Glomerular endothelial cell (primary cell): ENCODE measurements at regions not wholly inside any gene's neighbourhood (a gene's known extent, or its start where the extent isn't known, plus 50 kb on each side); places are given as distances from the start of the nearest gene placed in this dataset.

ENCODE experiments used
- DNase-seq: peaks from one replicate; pipeline ENCODE4 v3.0.0-alpha.2; 2011; ENCODE audit warnings: low read depth, low spot score; ENCODE audit errors: extremely low read depth

DNA sequence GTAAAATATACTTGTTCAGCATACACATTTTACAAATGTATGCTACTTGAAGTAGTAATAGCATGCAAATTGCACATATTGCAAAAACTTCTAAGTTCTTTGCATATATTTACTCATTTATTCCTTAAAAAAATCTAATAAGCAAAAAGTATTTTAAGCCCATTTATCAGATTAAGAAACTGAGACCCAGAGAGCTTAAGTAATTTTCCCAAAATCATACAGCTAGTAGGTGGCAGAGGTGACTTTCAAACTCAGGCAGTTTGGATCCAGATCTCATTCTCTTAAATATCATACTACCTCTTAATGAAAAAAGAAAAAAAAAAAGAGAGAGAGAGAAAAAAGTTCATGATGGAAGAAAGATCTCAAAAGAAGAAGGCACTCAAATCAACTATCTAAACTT lies 157.9 kb downstream of the RPS12 start:
- DNase-seq, result no peak

- DNase-seq, result no peak
These were observed 158.6 kb downstream of the RPS12 start for GRCh38 chr6:132972971-132973370.

DNA sequence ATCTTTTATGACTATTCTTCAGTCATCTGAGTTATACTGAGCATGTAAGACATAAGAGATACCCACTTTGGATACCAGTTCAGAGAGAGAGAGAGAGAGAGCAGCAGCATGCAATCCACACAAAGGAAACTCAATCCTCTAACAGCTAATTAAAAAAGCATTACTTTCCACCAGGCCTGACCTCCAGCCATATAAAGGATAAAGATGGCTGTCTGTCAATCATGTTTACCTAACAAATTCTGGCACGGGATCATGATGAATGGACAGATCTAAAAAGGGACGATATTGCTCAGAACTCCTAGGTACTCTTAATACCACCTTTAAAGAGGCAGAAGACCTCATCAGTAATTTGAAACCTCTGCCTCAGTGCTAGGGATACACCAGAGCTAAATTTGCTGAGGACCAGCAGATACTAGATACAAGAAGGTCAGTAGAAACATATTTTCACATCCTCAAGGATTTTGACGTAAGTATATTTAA lies 159.2 kb downstream of the RPS12 start:
- no peak for DNase-seq

- DNase-seq, result no peak
These were observed 159.8 kb downstream of the RPS12 start for GRCh38 chr6:132974122-132974521.

DNA sequence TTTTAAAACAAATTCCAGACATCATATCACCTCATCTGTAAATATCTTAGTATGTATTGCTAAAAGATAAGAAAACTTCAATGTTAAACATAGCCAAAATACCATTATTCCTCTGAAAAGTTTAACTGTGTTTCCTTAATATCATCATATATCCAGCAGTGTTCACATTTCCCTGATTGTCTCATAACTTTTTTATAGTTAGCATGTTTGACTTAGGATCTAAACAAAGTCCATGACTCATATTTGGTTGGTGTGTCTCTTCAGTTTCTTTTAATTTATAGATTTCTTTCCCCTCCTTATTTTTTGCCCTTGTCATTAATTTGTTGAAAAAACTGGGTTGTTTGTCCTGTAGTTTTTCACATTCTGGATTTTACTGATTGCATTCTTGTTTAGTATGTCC lies 163.0 kb downstream of the RPS12 start:
- DNase-seq, result no peak

DNA sequence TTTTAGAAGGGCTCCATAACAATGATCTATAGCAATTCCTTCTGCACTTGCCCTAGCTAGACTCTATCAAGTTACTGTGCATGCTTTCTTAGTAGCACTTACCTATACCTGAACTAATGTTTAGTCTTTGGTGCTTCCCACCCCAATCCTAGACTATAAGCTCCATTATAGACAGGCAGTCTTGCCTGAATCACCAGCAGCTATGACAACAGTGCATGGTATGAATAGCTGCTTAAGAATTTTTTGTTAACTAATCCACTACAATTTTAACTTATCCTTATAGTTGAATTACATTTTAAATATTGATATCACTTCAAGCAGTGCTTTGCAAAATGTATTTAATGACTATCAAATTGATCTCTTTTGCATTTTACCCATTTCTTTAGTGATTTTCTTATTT lies 164.3 kb downstream of the RPS12 start:
- no peak for DNase-seq

DNA sequence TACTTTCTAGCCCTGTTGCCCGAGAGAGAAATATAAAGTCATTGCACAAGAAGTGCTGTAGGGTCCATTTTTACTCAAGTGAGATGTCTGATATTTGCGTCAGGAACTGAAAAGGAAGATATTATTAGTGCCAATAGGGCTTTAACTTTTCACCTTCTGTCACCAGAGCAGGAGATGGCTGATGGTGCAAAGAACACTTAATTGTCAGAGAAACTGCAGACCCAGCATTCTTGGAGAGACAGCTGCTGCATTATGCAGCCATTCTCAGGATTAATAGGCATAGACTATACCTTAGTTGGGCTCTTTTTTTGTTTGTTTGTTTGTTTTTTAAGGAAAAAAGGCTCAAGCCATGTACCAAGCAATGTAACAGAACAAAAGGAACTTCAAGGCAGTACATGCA lies 179.4 kb downstream of the RPS12 start:
- DNase-seq, result no peak

- no peak for DNase-seq
These were observed 180.6 kb downstream of the RPS12 start for GRCh38 chr6:132995009-132995408.

DNA sequence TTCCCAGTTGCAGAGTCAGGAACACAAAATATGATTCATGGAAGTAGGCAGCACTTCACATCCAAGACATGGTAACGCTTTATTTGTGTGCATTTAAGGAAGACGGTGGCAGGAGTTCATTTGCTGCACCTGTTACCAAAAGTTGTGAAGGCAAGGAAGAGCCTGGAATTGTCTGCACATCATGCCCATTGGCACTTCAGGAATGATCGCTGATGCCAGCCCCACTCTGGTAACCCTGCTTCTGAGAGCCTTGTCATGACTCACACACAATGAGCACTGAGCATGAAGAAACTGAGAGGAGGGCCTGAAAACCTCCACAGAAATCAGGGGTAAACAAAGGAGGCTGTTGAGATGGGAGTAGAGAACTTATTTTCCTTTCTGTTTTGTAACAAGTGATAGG lies 181.1 kb downstream of the RPS12 start:
- DNase-seq, result no peak

DNA sequence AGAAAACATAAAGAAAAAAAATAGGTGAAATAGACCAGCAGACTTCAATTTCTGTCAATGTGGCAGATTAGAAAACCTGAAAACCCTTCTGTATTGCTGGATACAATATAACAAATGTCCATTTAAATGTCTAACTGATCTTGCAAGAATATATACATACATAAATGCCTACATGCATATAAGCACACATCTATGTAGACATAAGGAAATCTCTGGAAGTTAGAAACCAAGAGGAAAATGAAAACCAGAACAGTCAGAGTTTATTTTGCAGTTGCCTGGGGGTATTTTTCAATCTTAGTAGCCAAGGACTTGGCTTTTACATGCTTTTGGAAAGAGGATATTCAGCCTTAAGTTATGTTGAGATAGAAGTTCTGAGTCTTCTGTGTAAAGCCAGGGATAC lies 184.0 kb downstream of the RPS12 start:
- DNase-seq, result no peak

DNA sequence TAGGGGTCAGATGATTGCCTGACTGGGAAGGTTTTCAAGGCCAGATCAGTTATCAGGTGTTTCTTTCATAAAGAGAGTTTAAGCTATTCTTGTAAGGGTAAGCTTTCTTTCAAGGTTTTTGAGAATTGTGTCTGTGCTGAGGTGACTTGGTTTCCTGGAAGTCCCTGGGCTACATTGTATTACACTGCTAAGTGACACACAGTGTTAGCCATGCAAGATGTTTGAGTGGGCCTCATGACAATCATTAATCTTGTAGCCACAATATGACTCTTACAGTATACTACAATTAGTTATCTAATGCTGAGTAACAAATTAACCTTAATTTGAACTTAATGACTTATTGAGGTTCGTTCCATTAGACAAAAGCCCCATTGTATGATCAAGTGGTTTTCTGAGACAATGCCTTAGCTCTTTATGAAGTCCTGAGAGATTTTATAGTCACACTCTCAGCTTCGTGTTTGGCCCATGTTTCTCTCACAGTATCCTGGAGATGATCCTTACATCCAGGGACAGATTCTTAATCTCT lies 186.7 kb downstream of the RPS12 start:
- no peak for DNase-seq

- no peak for DNase-seq
These were observed 190.0 kb downstream of the RPS12 start for GRCh38 chr6:133004304-133004884.

DNA sequence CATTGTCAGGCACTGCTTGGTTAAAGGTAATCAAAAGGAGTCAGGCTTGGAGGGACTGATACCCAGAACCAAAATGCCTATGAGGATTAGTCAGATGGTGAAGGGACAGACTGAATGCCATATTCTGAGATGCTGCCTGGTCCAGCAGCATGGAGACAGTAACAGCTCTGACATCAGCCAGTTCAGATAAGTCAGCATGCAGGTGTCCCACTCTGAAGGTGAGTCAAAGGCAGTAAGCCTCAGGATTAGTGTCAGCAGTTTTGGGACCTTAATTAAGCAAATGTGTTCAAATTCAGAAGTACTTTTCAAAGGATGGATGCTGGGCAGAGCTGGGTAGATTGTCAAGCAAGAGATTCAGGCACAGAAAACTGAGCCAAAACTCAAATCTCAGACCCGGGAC lies 198.4 kb downstream of the RPS12 start:
- DNase-seq, result no peak

DNA sequence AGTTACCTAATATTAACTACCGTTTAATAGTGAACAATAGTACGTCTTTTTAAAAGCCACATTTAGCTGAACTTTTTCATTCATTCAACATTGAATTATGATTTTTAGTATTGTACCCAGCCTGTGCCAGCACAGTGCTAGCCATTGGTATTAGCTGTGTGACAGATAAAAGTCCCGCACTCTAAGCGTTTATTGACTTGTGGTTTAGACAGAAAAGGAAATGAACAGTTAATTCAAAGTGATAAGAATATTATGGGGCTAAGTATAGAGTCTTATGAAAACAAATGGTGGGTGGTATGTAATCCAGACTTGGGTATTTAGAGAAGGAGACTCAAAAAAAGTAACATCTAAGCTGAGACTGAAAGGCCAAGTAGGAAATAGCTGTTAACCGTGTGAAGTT lies 202.3 kb downstream of the RPS12 start:
- no peak for DNase-seq

- DNase-seq, result no peak
These were observed 203.2 kb downstream of the RPS12 start for GRCh38 chr6:133017581-133017980.

GRCh38 chr6:133026705-133027104 lies 212.3 kb downstream of the RPS12 start:
- no peak for DNase-seq

- no peak for DNase-seq
These were observed 207.9 kb upstream of the EYA4 start for GRCh38 chr6:133033263-133033662.

GRCh38 chr6:133034509-133035206 lies 206.5 kb upstream of the EYA4 start:
- no peak for DNase-seq

GRCh38 chr6:133040094-133040802 lies 200.9 kb upstream of the EYA4 start:
- DNase-seq, result no peak

DNA sequence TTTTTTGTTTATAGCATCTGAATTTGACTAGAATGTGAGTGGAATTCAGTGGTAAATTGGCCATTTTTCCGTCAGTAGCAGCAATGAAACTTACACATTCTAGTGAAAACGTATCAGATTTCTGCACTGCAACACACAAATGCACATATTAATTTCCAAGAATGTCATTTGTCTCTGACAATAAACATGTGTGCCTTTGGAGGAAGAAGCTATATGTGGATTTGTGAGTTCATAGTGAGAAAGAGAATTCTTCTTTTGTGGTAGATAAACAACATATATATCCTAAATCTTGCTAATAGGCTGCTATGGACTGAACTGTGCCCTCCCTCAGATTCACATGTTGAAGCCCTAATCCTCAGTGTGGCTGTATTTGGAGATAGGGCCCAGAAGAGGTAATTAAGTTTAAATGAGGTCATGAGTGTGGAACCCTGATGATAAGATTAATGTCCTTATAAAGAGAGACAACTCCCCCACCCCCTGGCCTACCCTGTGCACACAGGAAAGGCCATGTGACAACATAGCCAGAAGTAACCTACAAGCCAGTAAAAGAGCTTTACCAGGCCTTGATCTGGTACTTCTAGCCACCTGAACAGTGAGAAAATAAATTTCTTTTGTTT lies 200.2 kb upstream of the EYA4 start:
- DNase-seq, result no peak

DNA sequence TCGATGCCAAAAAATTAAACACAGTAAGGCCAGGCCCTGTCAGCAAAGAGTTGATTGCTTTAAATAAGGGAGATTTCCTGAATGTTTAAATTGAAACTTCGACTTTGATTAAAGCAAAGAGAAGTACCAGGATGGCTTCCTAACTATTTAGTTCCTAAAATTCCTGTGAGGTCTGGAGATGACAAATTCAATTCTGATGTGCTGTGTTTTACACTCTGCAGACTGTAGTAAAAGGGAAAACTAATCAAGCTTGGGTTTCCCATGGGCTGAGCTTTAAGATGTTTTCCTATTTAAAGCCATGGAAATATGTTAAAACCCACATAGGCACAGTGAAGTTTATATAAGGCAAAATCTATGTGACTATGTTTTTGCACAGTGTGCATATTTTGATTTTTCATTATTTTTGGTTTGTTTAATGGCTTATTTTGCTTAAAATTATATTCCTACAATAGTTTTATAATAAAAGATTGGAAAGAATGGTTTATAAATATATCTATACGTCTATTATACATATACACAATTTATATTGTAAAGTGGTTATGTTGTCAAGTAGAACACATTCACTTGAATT lies 198.5 kb upstream of the EYA4 start:
- no peak for DNase-seq
